HUES6 (cell line): ENCODE measurements at regions not wholly inside any gene's neighbourhood (a gene's known extent, or its start where the extent isn't known, plus 50 kb on each side); places are given as distances from the start of the nearest gene placed in this dataset.

Experiments
- H3K27ac ChIP-seq: 2 replicates; pipeline ENCODE4 v1.7.0; 2013; ENCODE audit warnings: low read depth, mild to moderate bottlenecking, low read length, inconsistent platforms
- H3K27me3 ChIP-seq: 2 replicates; pipeline ENCODE4 v1.6.1; 2013; ENCODE audit warnings: low read length; ENCODE audit not compliant: control insufficient read depth, insufficient read depth
- H3K36me3 ChIP-seq: 2 replicates; pipeline ENCODE4 v1.6.1; 2013; ENCODE audit warnings: low read length; ENCODE audit not compliant: control insufficient read depth, insufficient read depth
- H3K4me1 ChIP-seq: 2 replicates; pipeline ENCODE4 v1.6.1; 2013; ENCODE audit warnings: low read length; ENCODE audit not compliant: control insufficient read depth, insufficient read depth
- H3K4me3 ChIP-seq: 2 replicates; pipeline ENCODE4 v1.5.1; 2013; ENCODE audit warnings: low read depth, low read length
- H3K9ac ChIP-seq: one replicate; pipeline ENCODE4 v1.6.1; 2013; ENCODE audit warnings: mild to moderate bottlenecking, low read length
- H3K9me3 ChIP-seq: 2 replicates; pipeline ENCODE4 v1.6.1; 2013; ENCODE audit warnings: low read depth, low read length; ENCODE audit not compliant: control insufficient read depth, insufficient read depth

DNA sequence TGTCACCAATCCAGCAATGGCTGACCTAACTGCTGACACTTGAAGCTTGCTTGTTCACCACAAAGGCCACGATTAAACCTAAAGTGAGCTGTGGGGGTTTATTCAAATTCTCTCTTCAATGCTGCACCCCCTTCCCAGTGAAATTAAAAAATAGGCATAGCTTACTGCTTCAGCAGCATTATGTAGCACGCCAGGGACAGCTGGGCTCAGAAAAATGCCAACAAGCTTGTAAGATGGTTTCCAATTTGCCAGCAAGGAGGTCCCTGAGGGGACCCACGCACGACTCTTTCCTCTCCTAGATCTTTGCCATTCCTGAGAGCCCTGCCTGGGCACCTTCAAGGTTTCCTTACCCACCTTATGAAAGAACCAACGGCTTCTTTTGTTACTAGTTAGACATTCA, 113.5 kb upstream of the CDH4 start:
- Histone ChIP-seq H3K4me3 (no peak overlapping the region), H3K4me1 (no peaks in the 10 kb centered on the region), H3K27ac (no peak overlapping the region), H3K9ac (no peak overlapping the region), H3K27me3 (peaks cover 76% of the 10 kb centered on the region), H3K9me3 (no peaks in the 10 kb centered on the region), H3K36me3 (no peaks in the 10 kb centered on the region)

- no peak overlapping the region for H3K27ac ChIP-seq
- H3K4me3 ChIP-seq: no peak overlapping the region
- H3K4me1 ChIP-seq: no peaks in the 10 kb centered on the region
- peaks cover 76% of the 10 kb centered on the region for H3K27me3 ChIP-seq
- H3K36me3 ChIP-seq: no peaks in the 10 kb centered on the region
- H3K9ac ChIP-seq: no peak overlapping the region
- no peaks in the 10 kb centered on the region for H3K9me3 ChIP-seq
These were observed 113.0 kb upstream of the CDH4 start for GRCh38 chr20:61139031-61139430.

GRCh38 chr20:61140576-61140975, 111.5 kb upstream of the CDH4 start:
- no peak overlapping the region for H3K27ac ChIP-seq
- no peaks in the 10 kb centered on the region for H3K9me3 ChIP-seq
- no peaks in the 10 kb centered on the region for H3K4me1 ChIP-seq
- H3K9ac ChIP-seq: no peak overlapping the region
- H3K4me3 ChIP-seq: no peak overlapping the region
- no peaks in the 10 kb centered on the region for H3K36me3 ChIP-seq
- H3K27me3 ChIP-seq: peaks cover 78% of the 10 kb centered on the region

DNA sequence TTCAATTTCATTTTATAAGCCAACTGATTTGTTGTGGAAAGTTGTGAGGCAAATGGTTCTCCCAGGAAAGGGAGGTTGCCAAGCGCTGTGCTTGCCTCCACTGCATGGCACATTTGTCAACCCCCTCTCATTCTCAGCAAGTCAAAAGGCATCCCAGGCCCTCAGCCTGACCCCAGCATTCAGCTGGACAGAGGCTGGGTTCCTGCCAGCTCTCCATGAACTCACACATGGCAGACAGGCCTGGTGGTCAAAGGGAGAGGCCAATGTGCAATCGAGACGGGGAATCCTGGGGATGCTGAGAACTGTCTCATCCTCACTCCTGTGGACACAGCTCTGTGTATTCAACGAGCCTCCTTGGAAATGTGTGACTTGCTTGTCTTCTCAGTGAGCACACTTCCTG, 106.0 kb upstream of the CDH4 start:
- H3K4me3 ChIP-seq: no peak overlapping the region
- no peaks in the 10 kb centered on the region for H3K36me3 ChIP-seq
- no peak overlapping the region for H3K27ac ChIP-seq
- peaks cover 72% of the 10 kb centered on the region for H3K27me3 ChIP-seq
- H3K4me1 ChIP-seq: no peaks in the 10 kb centered on the region
- no peak overlapping the region for H3K9ac ChIP-seq
- H3K9me3 ChIP-seq: no peaks in the 10 kb centered on the region

DNA sequence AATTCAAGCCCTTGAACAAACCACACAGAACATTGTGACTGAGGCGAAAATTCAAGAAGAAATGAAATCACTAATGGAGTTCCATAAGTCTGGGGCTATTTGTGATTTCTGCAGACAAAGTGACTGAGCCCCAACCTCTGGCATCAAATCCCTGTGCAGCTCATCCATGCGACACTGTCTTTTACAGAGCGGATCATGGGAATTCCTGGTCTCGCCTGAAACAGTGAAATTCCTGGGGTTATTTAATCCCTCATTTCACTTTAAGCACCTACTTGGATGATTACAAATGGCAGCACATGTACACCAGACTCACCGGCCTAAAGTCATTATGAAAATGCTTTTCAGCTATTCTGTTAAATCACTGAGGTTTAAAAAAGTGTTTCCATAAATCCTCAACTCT, 102.4 kb upstream of the CDH4 start:
- H3K9ac ChIP-seq: no peak overlapping the region
- H3K36me3 ChIP-seq: no peaks in the 10 kb centered on the region
- H3K4me3 ChIP-seq: no peak overlapping the region
- no peaks in the 10 kb centered on the region for H3K4me1 ChIP-seq
- peaks cover 76% of the 10 kb centered on the region for H3K27me3 ChIP-seq
- no peaks in the 10 kb centered on the region; the same call in 1 of the 2 replicates for H3K9me3 ChIP-seq
- H3K27ac ChIP-seq: no peak overlapping the region

GRCh38 chr20:61157301-61157700, 94.8 kb upstream of the CDH4 start:
- Histone ChIP-seq H3K9me3 (no peaks in the 10 kb centered on the region), H3K9ac (no peak overlapping the region), H3K27me3 (peaks cover 53% of the 10 kb centered on the region)

GRCh38 chr20:61159957-61160686, 91.9 kb upstream of the CDH4 start:
- Histone ChIP-seq H3K9ac (no peak overlapping the region), H3K4me3 (no peak overlapping the region), H3K27ac (no peak overlapping the region), H3K36me3 (no peaks in the 10 kb centered on the region), H3K4me1 (no peaks in the 10 kb centered on the region), H3K9me3 (no peaks in the 10 kb centered on the region), H3K27me3 (peaks cover 48% of the 10 kb centered on the region)

More at GRCh38 chr20:61157301-61157700, 94.8 kb upstream of the CDH4 start:
- no peak overlapping the region for H3K27ac ChIP-seq
- no peaks in the 10 kb centered on the region for H3K4me1 ChIP-seq
- no peak overlapping the region for H3K4me3 ChIP-seq
- H3K36me3 ChIP-seq: no peaks in the 10 kb centered on the region

- no peak overlapping the region for H3K4me3 ChIP-seq
- H3K9ac ChIP-seq: no peak overlapping the region
- H3K27ac ChIP-seq: no peak overlapping the region
- peaks cover 43% of the 10 kb centered on the region for H3K27me3 ChIP-seq
- no peaks in the 10 kb centered on the region for H3K9me3 ChIP-seq
- H3K4me1 ChIP-seq: no peaks in the 10 kb centered on the region
- no peaks in the 10 kb centered on the region for H3K36me3 ChIP-seq
These were observed 90.2 kb upstream of the CDH4 start for GRCh38 chr20:61161726-61162390.

- no peaks in the 10 kb centered on the region for H3K4me1 ChIP-seq
- no peak overlapping the region for H3K9ac ChIP-seq
- H3K27me3 ChIP-seq: peaks cover 40% of the 10 kb centered on the region
- H3K36me3 ChIP-seq: no peaks in the 10 kb centered on the region
- no peak overlapping the region for H3K27ac ChIP-seq
- H3K4me3 ChIP-seq: no peak overlapping the region
- no peaks in the 10 kb centered on the region for H3K9me3 ChIP-seq
These were observed 89.6 kb upstream of the CDH4 start for GRCh38 chr20:61162451-61162850.

GRCh38 chr20:61163031-61163430, 89.0 kb upstream of the CDH4 start:
- no peaks in the 10 kb centered on the region for H3K4me1 ChIP-seq
- no peak overlapping the region for H3K9ac ChIP-seq
- H3K27me3 ChIP-seq: peaks cover 40% of the 10 kb centered on the region
- no peak overlapping the region for H3K27ac ChIP-seq
- no peak overlapping the region for H3K4me3 ChIP-seq
- H3K9me3 ChIP-seq: no peaks in the 10 kb centered on the region
- no peaks in the 10 kb centered on the region for H3K36me3 ChIP-seq

DNA sequence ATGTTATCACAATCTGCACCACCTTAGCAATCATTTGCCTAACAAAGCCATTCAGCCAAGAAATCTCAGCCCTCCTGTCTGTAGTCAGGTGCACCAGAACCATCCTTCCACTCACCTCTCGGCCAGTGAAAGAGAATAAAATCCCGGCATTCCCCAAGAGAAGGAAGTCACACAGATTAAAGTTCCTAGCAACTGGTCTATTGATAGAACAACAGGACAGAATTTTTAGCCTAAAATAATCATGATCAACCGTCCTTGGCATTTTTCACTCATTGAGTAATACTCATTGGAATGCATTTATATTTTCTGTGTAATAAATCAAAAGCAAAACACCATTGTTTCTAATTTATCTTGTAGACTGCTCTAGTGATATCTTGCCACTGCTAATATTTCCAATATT, 85.7 kb upstream of the CDH4 start:
- Histone ChIP-seq H3K4me1 (peaks cover 10% of the 10 kb centered on the region; the same call in 1 of the 2 replicates), H3K4me3 (no peak overlapping the region), H3K9ac (no peak overlapping the region), H3K36me3 (no peaks in the 10 kb centered on the region), H3K27me3 (peaks cover 40% of the 10 kb centered on the region), H3K27ac (no peak overlapping the region), H3K9me3 (no peaks in the 10 kb centered on the region)
